Common myeloid progenitor, CD34-positive (primary cell): ENCODE measurements at regions not wholly inside any gene's neighbourhood (a gene's known extent, or its start where the extent isn't known, plus 50 kb on each side); places are given as distances from the start of the nearest gene placed in this dataset.

Source experiments
- CTCF ChIA-PET: fragments of 350-600 bp; sonication (Branson Sonifier 250); formaldehyde crosslinking; loops from one replicate; lab custom pipeline; 2021; ENCODE audit warnings: antibody characterized with exemption; lab: Charles Lee
- POLR2A ChIA-PET: fragments of 350-600 bp; sonication (Branson Sonifier 250); formaldehyde crosslinking; loops from one replicate; lab custom pipeline; 2021; ENCODE audit warnings: antibody characterized with exemption; lab: Charles Lee
- DNase-seq, 3 donors: peaks; one replicate each; pipeline versions ENCODE4 v3.0.0 to v3.0.0-alpha.2; 2013
- H3K27ac ChIP-seq, 2 experiments: 1 replicate in 1 of 2; 2 replicates in 1 of 2; pipeline ENCODE4 v1.7.0; 2013; ENCODE audit warnings: inconsistent platforms in 2 of 2, low read length in 2 of 2, mild to moderate bottlenecking in 2 of 2, low read depth in 1 of 2, moderate library complexity in 1 of 2; ENCODE audit not compliant: severe bottlenecking in 2 of 2, insufficient read depth in 1 of 2, poor library complexity in 1 of 2
- H3K27me3 ChIP-seq, 5 experiments: replicated peaks in 2 of 5; 1 replicate in 3 of 5; 2 replicates in 2 of 5; pipeline versions ENCODE4 v1.6.1 to v1.7.0; 2013; ENCODE audit warnings: low read length in 4 of 5, mild to moderate bottlenecking in 2 of 5, moderate library complexity in 2 of 5, inconsistent platforms in 1 of 5; ENCODE audit not compliant: insufficient read depth in 5 of 5, control insufficient read depth in 4 of 5
- H3K36me3 ChIP-seq, 4 experiments: 1 replicate in 2 of 4; 2 replicates in 2 of 4; pipeline versions ENCODE4 v1.6.1 to v1.7.0; 2013; ENCODE audit warnings: low read length in 3 of 4, control low read depth in 1 of 4, mild to moderate bottlenecking in 1 of 4; ENCODE audit not compliant: control insufficient read depth in 4 of 4, insufficient read depth in 4 of 4
- H3K4me1 ChIP-seq, 4 experiments: 1 replicate in 3 of 4; 2 replicates in 1 of 4; pipeline versions ENCODE4 v1.6.1 to v1.7.1; 2013; ENCODE audit warnings: low read length in 3 of 4, mild to moderate bottlenecking in 3 of 4, control low read depth in 1 of 4, inconsistent platforms in 1 of 4, moderate library complexity in 1 of 4; ENCODE audit not compliant: control insufficient read depth in 4 of 4, insufficient read depth in 4 of 4; ENCODE audit errors: control extremely low read depth in 1 of 4
- H3K4me3 ChIP-seq, 7 experiments: 1 replicate in 4 of 7; 2 replicates in 3 of 7; pipeline versions ENCODE4 v1.5.1 to v1.7.0; 2013; ENCODE audit warnings: mild to moderate bottlenecking in 7 of 7, low read length in 6 of 7, moderate library complexity in 6 of 7, inconsistent platforms in 2 of 7, low read depth in 2 of 7, control low read depth in 1 of 7; ENCODE audit not compliant: insufficient read depth in 4 of 7, control insufficient read depth in 1 of 7; ENCODE audit errors: extremely low read depth in 1 of 7
- H3K9me3 ChIP-seq, 5 experiments: 1 replicate in 4 of 5; 2 replicates in 1 of 5; pipeline versions ENCODE4 v1.6.1 to v1.7.1; 2013; ENCODE audit warnings: low read length in 4 of 5, mild to moderate bottlenecking in 2 of 5, inconsistent platforms in 1 of 5, low read depth in 1 of 5, moderate library complexity in 1 of 5; ENCODE audit not compliant: control insufficient read depth in 4 of 5, insufficient read depth in 2 of 5; ENCODE audit errors: control extremely low read depth in 1 of 5
- WGBS: methylation state at CpG from one replicate; pipeline ENCODE4 v1.1.5; 2013; ENCODE audit not compliant: insufficient coverage; 5-methylcytosine and 5-hydroxymethylcytosine counted together

DNA sequence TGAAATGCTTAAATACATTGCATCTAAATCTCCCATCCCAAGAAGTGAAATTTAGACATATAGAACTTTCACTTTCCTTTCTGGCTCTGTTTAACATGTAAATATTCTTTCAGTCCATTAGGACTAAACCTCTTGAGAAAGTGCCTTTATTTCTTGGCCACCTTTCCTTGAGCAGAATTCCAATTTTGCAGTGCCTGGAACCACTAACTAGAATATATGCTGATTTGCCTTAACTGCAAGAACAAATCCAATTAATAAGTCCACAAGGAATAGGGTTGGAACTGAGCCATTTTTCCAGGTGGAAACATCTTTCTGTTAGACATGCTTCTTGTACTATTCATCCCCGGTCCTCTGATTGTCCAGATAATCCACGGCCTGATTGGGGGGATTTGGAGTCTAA, 478.0 kb downstream of the ENC1 start:
- DNase-seq = no peak
- H3K27ac ChIP-seq = no peak overlapping the region
- POLR2A ChIA-PET = no interaction called here
- no peaks in the 10 kb centered on the region for H3K4me1 ChIP-seq
- WGBS = 92% methylated on average over 2 of the region's 2 CpGs
- no peaks in the 10 kb centered on the region for H3K9me3 ChIP-seq
- H3K36me3 ChIP-seq = no peaks in the 10 kb centered on the region
- H3K27me3 ChIP-seq = no peaks in the 10 kb centered on the region
- CTCF ChIA-PET = no interaction called here
- no peak overlapping the region for H3K4me3 ChIP-seq

DNA sequence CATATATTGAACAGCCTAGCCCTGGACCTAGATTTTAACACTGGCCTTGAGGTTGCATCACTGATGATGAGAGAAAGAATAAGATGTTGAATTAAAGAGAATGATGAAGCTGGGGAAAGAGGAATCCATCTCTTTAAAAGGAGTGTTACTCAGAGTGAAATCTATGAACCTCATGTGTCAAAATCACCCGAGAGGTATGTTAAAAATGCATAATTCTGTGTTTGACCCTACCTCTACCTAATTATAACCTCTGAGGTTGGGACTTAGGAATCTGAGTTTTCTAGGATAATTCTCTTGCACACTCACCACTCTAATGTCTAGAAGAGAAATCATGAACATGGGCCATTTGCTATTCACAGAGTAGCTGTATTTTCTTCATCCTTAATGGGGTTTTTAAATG, 479.4 kb downstream of the ENC1 start:
- Histone ChIP-seq H3K27ac (no peak overlapping the region), H3K9me3 (no peaks in the 10 kb centered on the region), H3K27me3 (no peaks in the 10 kb centered on the region), H3K36me3 (no peaks in the 10 kb centered on the region), H3K4me1 (no peaks in the 10 kb centered on the region), H3K4me3 (no peak overlapping the region)
- ChIA-PET POLR2A (no interaction called here), CTCF (no interaction called here)
- WGBS = no CpG with 5 or more reads among the region's 1 CpG
- DNase-seq = no peak

DNA sequence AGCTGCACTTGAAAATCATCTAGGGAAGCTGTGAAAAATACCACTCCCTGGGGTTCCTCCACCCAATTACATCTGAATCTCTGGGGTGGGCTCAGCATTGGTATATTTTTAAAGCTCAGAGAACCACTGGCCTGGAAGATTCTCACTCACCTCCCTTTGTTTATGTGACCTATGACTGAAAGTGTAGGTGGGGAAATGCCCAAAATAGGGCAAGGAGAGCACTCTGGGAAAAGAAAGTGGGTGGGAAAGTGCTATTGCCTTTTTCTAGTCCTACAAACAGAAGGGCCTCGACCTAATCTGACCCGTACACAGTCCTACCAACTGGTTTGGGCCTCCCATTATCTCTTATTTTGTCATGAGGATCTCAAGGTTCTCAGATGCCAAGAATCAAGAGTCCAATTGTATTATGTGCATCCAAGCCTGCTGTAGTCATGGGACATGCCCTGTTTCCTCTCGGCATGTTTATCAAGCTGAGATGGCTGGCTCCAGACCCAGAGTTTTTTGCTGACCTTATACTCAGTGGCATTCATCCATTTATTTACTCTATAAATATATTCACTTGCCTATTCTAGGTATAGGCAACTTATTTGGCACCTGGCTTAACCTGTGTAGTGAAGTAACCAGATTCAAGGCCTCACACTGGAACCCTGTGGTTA, 483.7 kb downstream of the ENC1 start:
- no peak overlapping the region for H3K27ac ChIP-seq
- whole genome bisulfite sequencing = 97% methylated on average over 3 of the region's 3 CpGs
- H3K9me3 ChIP-seq = no peaks in the 10 kb centered on the region
- H3K27me3 ChIP-seq = no peaks in the 10 kb centered on the region
- no peak for DNase-seq
- no peaks in the 10 kb centered on the region for H3K36me3 ChIP-seq
- no peaks in the 10 kb centered on the region for H3K4me1 ChIP-seq
- POLR2A ChIA-PET = no interaction called here
- no peak overlapping the region for H3K4me3 ChIP-seq
- CTCF ChIA-PET = no interaction called here

DNA sequence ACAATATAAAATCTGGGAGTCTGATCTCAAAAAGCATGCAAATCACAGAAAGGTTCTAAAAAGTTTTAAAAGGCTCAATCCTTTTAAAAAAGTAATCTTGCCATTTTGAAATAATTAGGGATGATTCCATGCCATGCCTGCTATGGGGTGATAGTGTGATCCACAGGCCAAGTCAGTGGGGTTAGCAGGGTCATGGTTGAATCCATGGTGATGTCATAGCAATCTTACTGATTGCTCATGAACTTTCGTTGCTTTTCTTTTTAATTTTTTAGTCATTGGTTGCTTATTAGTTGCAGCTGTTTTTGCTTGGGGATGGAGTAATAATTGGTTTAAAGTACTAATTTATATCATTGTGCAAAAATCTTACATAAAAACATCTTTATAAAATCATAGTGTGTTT, 485.0 kb downstream of the ENC1 start:
- ChIA-PET CTCF (no interaction called here), POLR2A (no interaction called here)

GRCh38 chr5:74154526-74154925, 486.0 kb downstream of the ENC1 start:
- DNase-seq = no peak
- WGBS = 100% methylated on average over 2 of the region's 3 CpGs
- H3K9me3 ChIP-seq = no peaks in the 10 kb centered on the region
- CTCF ChIA-PET = no interaction called here
- H3K4me1 ChIP-seq = no peaks in the 10 kb centered on the region
- H3K27ac ChIP-seq = no peak overlapping the region
- H3K4me3 ChIP-seq = no peak overlapping the region
- no peaks in the 10 kb centered on the region for H3K36me3 ChIP-seq
- POLR2A ChIA-PET = no interaction called here
- no peaks in the 10 kb centered on the region for H3K27me3 ChIP-seq

More for the DNA sequence above, 485.0 kb downstream of the ENC1 start:
- Histone ChIP-seq H3K27me3 (no peaks in the 10 kb centered on the region), H3K4me3 (no peak overlapping the region), H3K4me1 (no peaks in the 10 kb centered on the region), H3K27ac (no peak overlapping the region), H3K9me3 (no peaks in the 10 kb centered on the region), H3K36me3 (no peaks in the 10 kb centered on the region)
- no peak for DNase-seq
- no CpG with 5 or more reads among the region's 1 CpG for WGBS

DNA sequence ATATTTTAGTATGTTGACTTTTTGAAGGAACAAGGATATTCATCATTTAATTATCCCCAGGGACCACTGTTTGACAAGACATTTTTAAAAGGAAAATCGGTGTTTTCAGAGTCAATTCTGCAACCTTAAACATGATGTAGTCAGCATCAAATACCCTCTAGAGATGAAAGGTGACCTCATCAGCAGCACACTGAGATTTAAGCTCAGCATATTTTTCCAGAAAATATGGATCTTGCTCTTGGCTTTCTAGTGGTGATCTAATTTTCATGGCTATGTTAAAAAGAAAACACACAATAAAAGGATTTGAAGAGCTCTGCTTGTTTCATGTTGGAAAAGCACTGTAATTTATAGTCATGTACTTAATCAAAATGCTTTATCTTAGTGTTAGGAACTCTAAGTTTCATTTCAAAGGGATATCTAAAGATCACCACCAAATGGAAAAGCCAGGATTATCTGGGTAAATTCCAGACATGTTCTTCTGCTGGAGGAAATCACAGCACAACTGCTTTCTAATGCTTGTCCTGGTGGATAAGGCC, 487.2 kb downstream of the ENC1 start:
- H3K36me3 ChIP-seq = no peaks in the 10 kb centered on the region
- WGBS = 100% methylated on average over 1 of the region's 1 CpG
- no peaks in the 10 kb centered on the region for H3K4me1 ChIP-seq
- no peak overlapping the region for H3K27ac ChIP-seq
- no peaks in the 10 kb centered on the region for H3K27me3 ChIP-seq
- ChIA-PET POLR2A (no interaction called here), CTCF (no interaction called here)
- H3K9me3 ChIP-seq = no peaks in the 10 kb centered on the region
- no peak for DNase-seq
- H3K4me3 ChIP-seq = no peak overlapping the region

- WGBS = 80% methylated on average over 1 of the region's 6 CpGs
- CTCF ChIA-PET = no interaction called here
- no peak overlapping the region for H3K4me3 ChIP-seq
- no peak for DNase-seq
- POLR2A ChIA-PET = no interaction called here
- H3K27ac ChIP-seq = no peak overlapping the region
- no peaks in the 10 kb centered on the region for H3K36me3 ChIP-seq
- H3K9me3 ChIP-seq = no peaks in the 10 kb centered on the region
- no peaks in the 10 kb centered on the region for H3K4me1 ChIP-seq
- no peaks in the 10 kb centered on the region for H3K27me3 ChIP-seq
Observed at GRCh38 chr5:74152625-74153254, 487.8 kb downstream of the ENC1 start.
